Heart right ventricle (tissue), 16 donors: ENCODE measurements at regions not wholly inside any gene's neighbourhood (a gene's known extent, or its start where the extent isn't known, plus 50 kb on each side); places are given as distances from the start of the nearest gene placed in this dataset.

Experiments
- ATAC-seq, 8 donors: fragments of 200-7000 bp; cut with Tn5 transposase; one replicate each; pipeline ENCODE4 v1.9.1; 2020; ENCODE audit warnings: mild to moderate bottlenecking in 8 of 8, moderate library complexity in 8 of 8, moderate number of reproducible peaks in 1 of 8
- DNase-seq, 2 donors: peaks; one replicate each; pipeline ENCODE4 v3.0.0-alpha.2; 2020
- H3K27ac ChIP-seq, 10 donors: fragments of 200-600 bp; sonication (generic) in 2 of 10; one replicate each; pipeline versions ENCODE4 v1.5.0 to v1.8.0; 2020 to 2022; ENCODE audit warnings: mild to moderate bottlenecking in 3 of 10
- H3K27me3 ChIP-seq, 7 donors: fragments of 200-600 bp; one replicate each; pipeline ENCODE4 v1.8.0; 2021 to 2022; ENCODE audit warnings: mild to moderate bottlenecking in 2 of 7
- H3K36me3 ChIP-seq, 9 donors: fragments of 200-600 bp; sonication (generic) in 1 of 9; one replicate each; pipeline versions ENCODE4 v1.5.0 to v1.8.0; 2020 to 2022; ENCODE audit warnings: mild to moderate bottlenecking in 2 of 9
- H3K4me1 ChIP-seq, 9 donors: fragments of 200-600 bp; sonication (generic) in 1 of 9; one replicate each; pipeline versions ENCODE4 v1.5.0 to v1.8.0; 2020 to 2022; ENCODE audit warnings: mild to moderate bottlenecking in 4 of 9
- H3K4me3 ChIP-seq, 10 donors: fragments of 200-600 bp; sonication (generic) in 2 of 10; one replicate each; pipeline versions ENCODE4 v1.5.0 to v1.8.0; 2020 to 2022; ENCODE audit warnings: mild to moderate bottlenecking in 7 of 10, moderate library complexity in 2 of 10
- H3K9me3 ChIP-seq, 11 donors: fragments of 200-600 bp in 10 of 11; sonication (generic) in 2 of 11; one replicate each; pipeline versions ENCODE4 v1.5.0 to v1.8.0; 2013 to 2022; ENCODE audit warnings: mild to moderate bottlenecking in 2 of 11, control low read depth in 1 of 11, moderate library complexity in 1 of 11
- WGBS, 2 donors: extraction: QIAGEN DNeasy Blood & Tissue Kit; methylation state at CpG; one replicate each; pipeline ENCODE4 v1.1.7; 2013; ENCODE audit warnings: inconsistent platforms in 1 of 2; 5-methylcytosine and 5-hydroxymethylcytosine counted together
- intact Hi-C, 10 donors: fragments of 100-400 bp; cut with DNase I; formaldehyde crosslinking; loops; one replicate each; pipeline versions ENCODE4 v1.11.1 to v1.14.2; 2022
- TF ChIP-seq, protein P1 (sequence below), 9 donors: fragments of 200-600 bp; sonication (generic) in 2 of 9; IDR thresholded peaks; one replicate each; pipeline versions ENCODE4 v1.5.0 to v1.8.0; 2021 to 2022; ENCODE audit warnings: antibody characterized with exemption in 9 of 9, mild to moderate bottlenecking in 5 of 9, moderate library complexity in 1 of 9
- donor health status: Arrhythmogenic right ventricular cardiomyopathy.
- donor health status: ischemic (EF 13 %, LVEDD 7.1; RV severe dilation, severe dysfunction).
- donor health status: healthy with polysubstance abuse.
- donor health status: DM: no; HTN: yes; CAD: no.
- donor health status: DM: no; HTN: no; CAD: no.
- donor health status: ischemic (EF 25% LVEDD 6.9; RV normal size, moderate dysfunction).
- donor health status: ischemic (EF 25% LVEDD 5.7; RV mildly dilated, moderate dysfunction).
- donor health status: healthy.
- donor health status: DM: yes; HTN: yes; CAD: no.
- donor health status: Ischemic cardiomyopathy.
- donor health status: ischemic (EF 35%, LVEDD 5.7; RV mildly dilated, moderate dysfunction).
- donor health status: nonischemic (EF 11% LVEDD 7.7; RV severe dilation, severe dysfunction).
- donor health status: DM: yes; HTN: yes; CAD: no.
- donor health status: PGD.
- donor health status: ischemic (EF 29% LVEDD 5.4; RV normal size, mild dysfunction).
- donor health status: nonischemic (EF 23%, LVEDD 6.1; RV moderate dilation, normal function).

DNA sequence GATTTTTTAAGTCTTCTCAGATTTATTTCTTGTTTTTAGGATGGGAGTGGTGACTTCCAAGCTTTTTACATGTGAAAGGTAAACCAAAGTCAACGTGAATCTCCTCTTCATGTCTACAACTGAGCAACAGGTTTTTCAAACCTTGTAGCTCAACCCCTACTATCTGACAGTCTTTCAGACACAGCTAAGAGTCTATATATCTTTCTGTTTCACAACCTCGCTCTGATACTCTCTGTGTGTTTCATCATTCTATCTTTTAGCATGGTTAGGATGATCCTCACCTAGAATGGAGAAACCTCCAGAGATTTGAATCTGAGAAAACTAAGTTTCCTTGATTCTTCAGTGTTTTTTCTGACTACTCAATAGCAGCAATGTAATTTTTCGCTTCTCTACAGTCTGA, 96.1 kb downstream of the EPDR1 start:
- no peaks in the 10 kb centered on the region for H3K4me1 ChIP-seq
- intact Hi-C loops = no loop called here

DNA sequence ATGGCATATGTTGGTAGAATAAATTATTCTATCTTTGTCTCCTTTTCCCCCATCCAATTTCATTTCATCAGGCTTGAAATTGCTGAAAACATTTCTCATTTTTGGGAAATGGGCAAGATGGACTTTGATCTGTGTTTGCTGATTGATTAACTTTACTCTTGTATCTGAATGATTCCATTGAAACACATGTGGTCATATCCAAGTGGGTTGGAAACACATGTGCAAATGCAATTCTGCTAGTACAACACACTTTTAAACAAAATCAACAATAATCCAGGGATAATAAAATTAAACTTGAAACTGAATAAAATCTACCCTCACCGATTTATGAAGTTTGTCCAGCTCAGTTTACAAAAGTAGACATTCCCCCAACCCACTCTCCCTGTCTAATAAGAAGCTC, 96.9 kb downstream of the EPDR1 start:
- intact Hi-C loops = no loop called here
- Histone ChIP-seq H3K9me3 (peaks cover 0 to 9% (median 0%) of the 10 kb centered on the region in 11 donors), H3K4me3 (no peak overlapping the region), H3K27ac (no peak overlapping the region), H3K4me1 (no peaks in the 10 kb centered on the region), H3K27me3 (no peaks in the 10 kb centered on the region), H3K36me3 (no peaks in the 10 kb centered on the region)
- ATAC-seq (no peak), DNase-seq (no peak)
- WGBS, 2 donors = 81 to 85% methylated on average over 1 of the region's 1 CpG
- TF ChIP-seq, protein P1, sequence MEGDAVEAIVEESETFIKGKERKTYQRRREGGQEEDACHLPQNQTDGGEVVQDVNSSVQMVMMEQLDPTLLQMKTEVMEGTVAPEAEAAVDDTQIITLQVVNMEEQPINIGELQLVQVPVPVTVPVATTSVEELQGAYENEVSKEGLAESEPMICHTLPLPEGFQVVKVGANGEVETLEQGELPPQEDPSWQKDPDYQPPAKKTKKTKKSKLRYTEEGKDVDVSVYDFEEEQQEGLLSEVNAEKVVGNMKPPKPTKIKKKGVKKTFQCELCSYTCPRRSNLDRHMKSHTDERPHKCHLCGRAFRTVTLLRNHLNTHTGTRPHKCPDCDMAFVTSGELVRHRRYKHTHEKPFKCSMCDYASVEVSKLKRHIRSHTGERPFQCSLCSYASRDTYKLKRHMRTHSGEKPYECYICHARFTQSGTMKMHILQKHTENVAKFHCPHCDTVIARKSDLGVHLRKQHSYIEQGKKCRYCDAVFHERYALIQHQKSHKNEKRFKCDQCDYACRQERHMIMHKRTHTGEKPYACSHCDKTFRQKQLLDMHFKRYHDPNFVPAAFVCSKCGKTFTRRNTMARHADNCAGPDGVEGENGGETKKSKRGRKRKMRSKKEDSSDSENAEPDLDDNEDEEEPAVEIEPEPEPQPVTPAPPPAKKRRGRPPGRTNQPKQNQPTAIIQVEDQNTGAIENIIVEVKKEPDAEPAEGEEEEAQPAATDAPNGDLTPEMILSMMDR (IDR thresholded peaks at IDR 0.05) = no peak

More for the DNA sequence above, 96.1 kb downstream of the EPDR1 start:
- Histone ChIP-seq H3K27me3 (no peaks in the 10 kb centered on the region), H3K9me3 (peaks cover 0 to 9% (median 0%) of the 10 kb centered on the region in 11 donors), H3K27ac (no peak overlapping the region), H3K4me3 (no peak overlapping the region), H3K36me3 (no peaks in the 10 kb centered on the region)
- TF ChIP-seq, protein P1 (IDR thresholded peaks at IDR 0.05) = no peak
- no peak for ATAC-seq
- DNase-seq = no peak
- WGBS, 2 donors = 74 to 78% methylated on average over 3 of the region's 3 CpGs

DNA sequence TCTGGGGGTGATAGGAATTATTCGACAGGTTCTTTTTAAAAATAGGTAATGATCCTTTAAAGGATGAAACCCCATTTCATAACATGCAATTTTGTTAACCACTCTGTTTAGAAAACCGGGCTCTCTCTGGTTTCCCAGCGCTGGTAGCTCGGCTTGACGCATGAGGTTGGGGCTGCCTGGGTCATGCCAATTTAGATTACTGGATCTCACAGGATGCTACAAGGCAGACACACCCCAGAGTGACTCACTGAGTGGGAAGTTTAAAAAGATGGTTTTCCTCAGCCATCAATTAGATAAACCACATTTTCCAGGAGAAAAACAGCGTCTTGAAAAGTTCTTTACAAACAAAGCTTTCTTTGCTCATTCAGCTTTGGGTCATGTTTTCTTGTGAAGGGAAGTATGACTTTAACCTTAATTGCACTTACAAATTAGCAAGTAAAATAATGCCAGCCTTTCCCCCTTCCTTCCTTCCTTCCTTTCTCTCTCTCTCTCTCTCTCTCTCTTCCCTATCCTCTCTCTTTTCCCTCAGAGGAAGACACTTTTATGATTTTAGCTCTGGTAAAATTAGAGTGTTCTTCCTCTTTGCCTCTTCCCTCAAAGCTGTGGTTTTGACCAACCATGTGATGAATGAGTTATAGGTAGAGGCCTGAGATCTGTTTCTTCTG, 99.8 kb downstream of the EPDR1 start:
- Histone ChIP-seq H3K27ac (no peak overlapping the region), H3K36me3 (no peaks in the 10 kb centered on the region), H3K4me1 (no peaks in the 10 kb centered on the region), H3K27me3 (no peaks in the 10 kb centered on the region), H3K4me3 (no peak overlapping the region), H3K9me3 (peaks cover 0 to 4% (median 0%) of the 10 kb centered on the region in 11 donors)
- peak in 2 of 8 donors; percentile 53 to 69 for ATAC-seq
- DNase-seq = no peak
- TF ChIP-seq, protein P1 (IDR thresholded peaks at IDR 0.05) = no peak
- 67 to 81% methylated on average over 6 of the region's 6 CpGs for WGBS, 2 donors
- intact Hi-C loops = no loop called here

DNA sequence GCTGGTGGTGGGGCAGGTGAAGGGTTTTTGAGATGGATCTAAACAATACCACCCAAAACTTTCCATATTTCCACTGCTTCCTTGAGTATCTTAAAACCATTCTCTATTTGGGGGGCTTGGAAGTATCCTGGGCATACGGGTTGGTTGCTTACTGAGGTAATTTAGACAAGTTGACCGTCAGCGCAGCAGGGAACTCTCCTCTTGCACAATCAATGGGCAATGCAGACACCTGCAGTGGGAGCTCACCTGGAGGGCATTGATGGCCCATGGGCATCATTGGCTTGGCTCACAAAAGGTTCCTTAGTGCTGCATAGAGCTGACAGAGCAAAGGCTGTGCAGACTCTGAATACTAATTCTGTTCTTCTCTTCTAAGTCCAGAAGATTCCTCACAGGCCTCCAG, 101.5 kb downstream of the EPDR1 start:
- intact Hi-C loops = no loop called here
- TF ChIP-seq, protein P1 (IDR thresholded peaks at IDR 0.05) = no peak
- no peaks in the 10 kb centered on the region for H3K27me3 ChIP-seq
- H3K36me3 ChIP-seq = no peaks in the 10 kb centered on the region
- DNase-seq (no peak), ATAC-seq (no peak)
- H3K4me1 ChIP-seq = no peaks in the 10 kb centered on the region
- no peaks in the 10 kb centered on the region for H3K9me3 ChIP-seq
- WGBS, 2 donors = 94 to 97% methylated on average over 3 of the region's 3 CpGs
- H3K4me3 ChIP-seq = no peak overlapping the region
- no peak overlapping the region for H3K27ac ChIP-seq
